OCI-LY3 (cell line): ENCODE measurements at regions not wholly inside any gene's neighbourhood (a gene's known extent, or its start where the extent isn't known, plus 50 kb on each side); places are given as distances from the start of the nearest gene placed in this dataset.

Experiments
- CTCF ChIP-seq: fragments of 200-600, 300-600 bp; sonication (generic); IDR thresholded peaks from 2 replicates; pipeline ENCODE4 v1.5.1; 2014; ENCODE audit warnings: antibody characterized with exemption, low read length, low read depth
- EZH2phosphoT487 ChIP-seq: fragments of 200-600 bp; shearing (Covaris generic); IDR thresholded peaks from 2 replicates; pipeline ENCODE4 v1.6.1; 2018; ENCODE audit warnings: antibody characterized with exemption, mixed run types, low read depth

GRCh38 chr3:147881933-147882332 lies 472.8 kb downstream of the ZIC1 start:
- TF ChIP-seq CTCF (no peak), EZH2phosphoT487 (no peak)
